ENCODE measurements at regions not wholly inside any gene's neighbourhood (a gene's known extent, or its start where the extent isn't known, plus 50 kb on each side); places are given as distances from the start of the nearest gene placed in this dataset.

- Mint-ChIP-seq H3K27ac (no peak overlapping the region), H3K4me3 (no peak overlapping the region), H3K36me3 (no peaks in the 10 kb centered on the region), H3K27me3 (peaks cover 5% of the 10 kb centered on the region), H3K9me3 (peaks cover 0 to 5% (median 2%) of the 10 kb centered on the region in 7 donors), H3K4me1 (no peaks in the 10 kb centered on the region)
- DNase-seq (no peak), ATAC-seq (ENCODE audit: low read depth in 2 of 2) (no peak)
- Histone ChIP-seq H3K36me3 (ENCODE audit: control insufficient read depth, insufficient read depth, low read length) (no peaks in the 10 kb centered on the region), H3K4me1 (ENCODE audit: control insufficient read depth, insufficient read depth, low read length, poor library complexity, severe bottlenecking) (no peaks in the 10 kb centered on the region), H3K27ac (ENCODE audit: insufficient read depth, low read length, poor library complexity, severe bottlenecking) (no peak overlapping the region), H3K4me3 (ENCODE audit: low read depth, low read length) (no peak overlapping the region), H3K27me3 (ENCODE audit: control insufficient read depth, insufficient read depth, low read length) (no peaks in the 10 kb centered on the region), H3K9me3 (ENCODE audit: control insufficient read depth in 2 of 2, low read length in 2 of 2) (no peaks in the 10 kb centered on the region)
These were observed 190.8 kb downstream of the DLL1 start for GRCh38 chr6:170100046-170100445.

GRCh38 chr6:170099387-170099786, 191.5 kb downstream of the DLL1 start:
- DNase-seq: no peak
- H3K27me3 ChIP-seq (ENCODE audit: control insufficient read depth, insufficient read depth, low read length): no peaks in the 10 kb centered on the region

GRCh38 chr6:170098428-170099170, 192.3 kb downstream of the DLL1 start:
- DNase-seq: no peak
- Mint-ChIP-seq H3K4me3 (no peak overlapping the region), H3K9me3 (peaks cover 0 to 5% (median 2%) of the 10 kb centered on the region in 7 donors), H3K4me1 (no peaks in the 10 kb centered on the region), H3K27me3 (peaks cover 5% of the 10 kb centered on the region), H3K36me3 (no peaks in the 10 kb centered on the region), H3K27ac (no peak overlapping the region)
- Histone ChIP-seq H3K27ac (ENCODE audit: insufficient read depth, low read length, poor library complexity, severe bottlenecking) (no peak overlapping the region), H3K4me1 (ENCODE audit: control insufficient read depth, insufficient read depth, low read length, poor library complexity, severe bottlenecking) (no peaks in the 10 kb centered on the region), H3K4me3 (ENCODE audit: low read depth, low read length) (no peak overlapping the region), H3K27me3 (ENCODE audit: control insufficient read depth, insufficient read depth, low read length) (no peaks in the 10 kb centered on the region), H3K9me3 (ENCODE audit: control insufficient read depth in 2 of 2, low read length in 2 of 2) (no peaks in the 10 kb centered on the region), H3K36me3 (ENCODE audit: control insufficient read depth, insufficient read depth, low read length) (no peaks in the 10 kb centered on the region)
- no peak for ATAC-seq (ENCODE audit: low read depth in 2 of 2)

More at GRCh38 chr6:170099387-170099786, 191.5 kb downstream of the DLL1 start:
- no peak overlapping the region for H3K27ac Mint-ChIP-seq
- no peaks in the 10 kb centered on the region for H3K36me3 Mint-ChIP-seq
- peaks cover 5% of the 10 kb centered on the region for H3K27me3 Mint-ChIP-seq
- H3K4me1 Mint-ChIP-seq: no peaks in the 10 kb centered on the region
- Histone ChIP-seq H3K4me1 (ENCODE audit: control insufficient read depth, insufficient read depth, low read length, poor library complexity, severe bottlenecking) (no peaks in the 10 kb centered on the region), H3K9me3 (ENCODE audit: control insufficient read depth in 2 of 2, low read length in 2 of 2) (no peaks in the 10 kb centered on the region), H3K4me3 (ENCODE audit: low read depth, low read length) (no peak overlapping the region), H3K27ac (ENCODE audit: insufficient read depth, low read length, poor library complexity, severe bottlenecking) (no peak overlapping the region), H3K36me3 (ENCODE audit: control insufficient read depth, insufficient read depth, low read length) (no peaks in the 10 kb centered on the region)
- ATAC-seq (ENCODE audit: low read depth in 2 of 2): no peak
- H3K4me3 Mint-ChIP-seq: no peak overlapping the region
- peaks cover 0 to 5% (median 2%) of the 10 kb centered on the region in 7 donors for H3K9me3 Mint-ChIP-seq

GRCh38 chr6:170097505-170098427, 193.1 kb downstream of the DLL1 start:
- no peak overlapping the region for H3K4me3 Mint-ChIP-seq
- ATAC-seq (ENCODE audit: low read depth in 2 of 2) (no peak), DNase-seq (no peak)
- no peaks in the 10 kb centered on the region for H3K4me1 Mint-ChIP-seq
- no peak overlapping the region for H3K27ac Mint-ChIP-seq
- peaks cover 5% of the 10 kb centered on the region for H3K27me3 Mint-ChIP-seq
- peaks cover 0 to 5% (median 2%) of the 10 kb centered on the region in 7 donors for H3K9me3 Mint-ChIP-seq
- no peak overlapping the region for H3K27ac ChIP-seq (ENCODE audit: insufficient read depth, low read length, poor library complexity, severe bottlenecking)
- no peaks in the 10 kb centered on the region for H3K9me3 ChIP-seq (ENCODE audit: control insufficient read depth in 2 of 2, low read length in 2 of 2)
- no peak overlapping the region for H3K4me3 ChIP-seq (ENCODE audit: low read depth, low read length)
- H3K36me3 ChIP-seq (ENCODE audit: control insufficient read depth, insufficient read depth, low read length): no peaks in the 10 kb centered on the region
- no peaks in the 10 kb centered on the region for H3K36me3 Mint-ChIP-seq
- no peaks in the 10 kb centered on the region for H3K27me3 ChIP-seq (ENCODE audit: control insufficient read depth, insufficient read depth, low read length)
- no peaks in the 10 kb centered on the region for H3K4me1 ChIP-seq (ENCODE audit: control insufficient read depth, insufficient read depth, low read length, poor library complexity, severe bottlenecking)

- H3K27me3 Mint-ChIP-seq: peaks cover 5% of the 10 kb centered on the region
- no peaks in the 10 kb centered on the region for H3K4me1 Mint-ChIP-seq
- H3K36me3 Mint-ChIP-seq: no peaks in the 10 kb centered on the region
- no peak for ATAC-seq (ENCODE audit: low read depth in 2 of 2)
- Histone ChIP-seq H3K4me1 (ENCODE audit: control insufficient read depth, insufficient read depth, low read length, poor library complexity, severe bottlenecking) (no peaks in the 10 kb centered on the region), H3K9me3 (ENCODE audit: control insufficient read depth in 2 of 2, low read length in 2 of 2) (no peaks in the 10 kb centered on the region), H3K27me3 (ENCODE audit: control insufficient read depth, insufficient read depth, low read length) (no peaks in the 10 kb centered on the region), H3K36me3 (ENCODE audit: control insufficient read depth, insufficient read depth, low read length) (no peaks in the 10 kb centered on the region), H3K4me3 (ENCODE audit: low read depth, low read length) (no peak overlapping the region), H3K27ac (ENCODE audit: insufficient read depth, low read length, poor library complexity, severe bottlenecking) (no peak overlapping the region)
- peaks cover 0 to 5% (median 1%) of the 10 kb centered on the region in 7 donors for H3K9me3 Mint-ChIP-seq
- DNase-seq: no peak
- no peak overlapping the region for H3K4me3 Mint-ChIP-seq
- H3K27ac Mint-ChIP-seq: no peak overlapping the region
These were observed 193.9 kb downstream of the DLL1 start for GRCh38 chr6:170096803-170097504.

GRCh38 chr6:170096191-170096802, 194.6 kb downstream of the DLL1 start:
- no peak overlapping the region for H3K27ac ChIP-seq (ENCODE audit: insufficient read depth, low read length, poor library complexity, severe bottlenecking)
- no peak for ATAC-seq (ENCODE audit: low read depth in 2 of 2)
- no peaks in the 10 kb centered on the region for H3K36me3 ChIP-seq (ENCODE audit: control insufficient read depth, insufficient read depth, low read length)
- DNase-seq: no peak
- H3K9me3 Mint-ChIP-seq: peaks cover 0 to 5% (median 1%) of the 10 kb centered on the region in 7 donors
- no peak overlapping the region for H3K4me3 Mint-ChIP-seq
- no peaks in the 10 kb centered on the region for H3K27me3 ChIP-seq (ENCODE audit: control insufficient read depth, insufficient read depth, low read length)
- H3K4me1 ChIP-seq (ENCODE audit: control insufficient read depth, insufficient read depth, low read length, poor library complexity, severe bottlenecking): no peaks in the 10 kb centered on the region
- H3K27me3 Mint-ChIP-seq: peaks cover 5% of the 10 kb centered on the region
- no peaks in the 10 kb centered on the region for H3K9me3 ChIP-seq (ENCODE audit: control insufficient read depth in 2 of 2, low read length in 2 of 2)
- no peak overlapping the region for H3K27ac Mint-ChIP-seq
- H3K36me3 Mint-ChIP-seq: no peaks in the 10 kb centered on the region
- no peak overlapping the region for H3K4me3 ChIP-seq (ENCODE audit: low read depth, low read length)
- no peaks in the 10 kb centered on the region for H3K4me1 Mint-ChIP-seq

- Histone ChIP-seq H3K4me3 (ENCODE audit: low read depth, low read length) (no peak overlapping the region), H3K4me1 (ENCODE audit: control insufficient read depth, insufficient read depth, low read length, poor library complexity, severe bottlenecking) (no peaks in the 10 kb centered on the region), H3K36me3 (ENCODE audit: control insufficient read depth, insufficient read depth, low read length) (no peaks in the 10 kb centered on the region), H3K27ac (ENCODE audit: insufficient read depth, low read length, poor library complexity, severe bottlenecking) (no peak overlapping the region), H3K9me3 (ENCODE audit: control insufficient read depth in 2 of 2, low read length in 2 of 2) (no peaks in the 10 kb centered on the region), H3K27me3 (ENCODE audit: control insufficient read depth, insufficient read depth, low read length) (no peaks in the 10 kb centered on the region)
- Mint-ChIP-seq H3K36me3 (no peaks in the 10 kb centered on the region), H3K9me3 (peaks cover 0 to 2% (median 0%) of the 10 kb centered on the region in 7 donors), H3K27me3 (peaks cover 4% of the 10 kb centered on the region), H3K4me1 (peaks cover 0 to 4% (median under 1%) of the 10 kb centered on the region in 4 donors), H3K4me3 (no peak overlapping the region), H3K27ac (no peak overlapping the region)
- ATAC-seq (ENCODE audit: low read depth in 2 of 2) (no peak), DNase-seq (no peak)
These were observed 195.5 kb downstream of the DLL1 start for GRCh38 chr6:170095273-170095981.
